ENCODE measurements at regions not wholly inside any gene's neighbourhood (a gene's known extent, or its start where the extent isn't known, plus 50 kb on each side); places are given as distances from the start of the nearest gene placed in this dataset.

DNA sequence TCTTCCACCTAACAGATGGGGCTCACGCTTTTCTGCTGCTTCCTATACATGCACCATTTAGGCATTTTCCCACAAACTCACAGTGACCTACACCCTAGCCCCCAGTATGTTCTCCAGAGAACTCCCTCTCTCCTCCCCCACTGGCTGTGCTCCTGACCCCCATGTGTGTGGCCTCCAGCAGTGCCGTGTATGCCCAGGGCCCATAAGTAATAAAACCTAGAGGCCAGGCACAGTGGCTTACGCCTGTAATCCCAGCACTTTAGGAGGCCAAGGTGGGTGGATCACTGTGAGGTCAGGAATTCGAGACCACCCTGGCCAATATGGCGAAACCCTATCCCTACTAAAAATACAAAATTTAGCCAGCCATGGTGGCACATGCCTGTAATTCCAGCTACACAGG, 54.7 kb upstream of the NXT1 start:
- TF ChIP-seq POLR2A (IDR thresholded peaks at IDR 0.05; ENCODE audit: low read length), result no peak
- no peak for TF ChIP-seq PHF8 (IDR thresholded peaks at IDR 0.05; ENCODE audit: borderline replicate concordance, low read depth)
- TF ChIP-seq, protein P1, sequence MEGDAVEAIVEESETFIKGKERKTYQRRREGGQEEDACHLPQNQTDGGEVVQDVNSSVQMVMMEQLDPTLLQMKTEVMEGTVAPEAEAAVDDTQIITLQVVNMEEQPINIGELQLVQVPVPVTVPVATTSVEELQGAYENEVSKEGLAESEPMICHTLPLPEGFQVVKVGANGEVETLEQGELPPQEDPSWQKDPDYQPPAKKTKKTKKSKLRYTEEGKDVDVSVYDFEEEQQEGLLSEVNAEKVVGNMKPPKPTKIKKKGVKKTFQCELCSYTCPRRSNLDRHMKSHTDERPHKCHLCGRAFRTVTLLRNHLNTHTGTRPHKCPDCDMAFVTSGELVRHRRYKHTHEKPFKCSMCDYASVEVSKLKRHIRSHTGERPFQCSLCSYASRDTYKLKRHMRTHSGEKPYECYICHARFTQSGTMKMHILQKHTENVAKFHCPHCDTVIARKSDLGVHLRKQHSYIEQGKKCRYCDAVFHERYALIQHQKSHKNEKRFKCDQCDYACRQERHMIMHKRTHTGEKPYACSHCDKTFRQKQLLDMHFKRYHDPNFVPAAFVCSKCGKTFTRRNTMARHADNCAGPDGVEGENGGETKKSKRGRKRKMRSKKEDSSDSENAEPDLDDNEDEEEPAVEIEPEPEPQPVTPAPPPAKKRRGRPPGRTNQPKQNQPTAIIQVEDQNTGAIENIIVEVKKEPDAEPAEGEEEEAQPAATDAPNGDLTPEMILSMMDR (IDR thresholded peaks at IDR 0.05), result no peak
- no peak for TF ChIP-seq MAZ (IDR thresholded peaks at IDR 0.05; ENCODE audit: borderline replicate concordance, low read depth, low read length)
- TF ChIP-seq CBX8 (IDR thresholded peaks at IDR 0.05), result no peak
- no peak for TF ChIP-seq SMC3 (IDR thresholded peaks at IDR 0.05)
- TF ChIP-seq REST (IDR thresholded peaks at IDR 0.05), result no peak
- TF ChIP-seq ZNF302 (CRISPR knock-in tag; IDR thresholded peaks at IDR 0.05), result no peak
- TF ChIP-seq GATA3 (IDR thresholded peaks at IDR 0.05; ENCODE audit: borderline replicate concordance), result no peak
- TF ChIP-seq, protein P2, sequence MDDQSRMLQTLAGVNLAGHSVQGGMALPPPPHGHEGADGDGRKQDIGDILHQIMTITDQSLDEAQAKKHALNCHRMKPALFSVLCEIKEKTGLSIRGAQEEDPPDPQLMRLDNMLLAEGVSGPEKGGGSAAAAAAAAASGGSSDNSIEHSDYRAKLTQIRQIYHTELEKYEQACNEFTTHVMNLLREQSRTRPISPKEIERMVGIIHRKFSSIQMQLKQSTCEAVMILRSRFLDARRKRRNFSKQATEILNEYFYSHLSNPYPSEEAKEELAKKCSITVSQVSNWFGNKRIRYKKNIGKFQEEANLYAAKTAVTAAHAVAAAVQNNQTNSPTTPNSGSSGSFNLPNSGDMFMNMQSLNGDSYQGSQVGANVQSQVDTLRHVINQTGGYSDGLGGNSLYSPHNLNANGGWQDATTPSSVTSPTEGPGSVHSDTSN (IDR thresholded peaks at IDR 0.05), result no peak
- TF ChIP-seq, protein P3, sequence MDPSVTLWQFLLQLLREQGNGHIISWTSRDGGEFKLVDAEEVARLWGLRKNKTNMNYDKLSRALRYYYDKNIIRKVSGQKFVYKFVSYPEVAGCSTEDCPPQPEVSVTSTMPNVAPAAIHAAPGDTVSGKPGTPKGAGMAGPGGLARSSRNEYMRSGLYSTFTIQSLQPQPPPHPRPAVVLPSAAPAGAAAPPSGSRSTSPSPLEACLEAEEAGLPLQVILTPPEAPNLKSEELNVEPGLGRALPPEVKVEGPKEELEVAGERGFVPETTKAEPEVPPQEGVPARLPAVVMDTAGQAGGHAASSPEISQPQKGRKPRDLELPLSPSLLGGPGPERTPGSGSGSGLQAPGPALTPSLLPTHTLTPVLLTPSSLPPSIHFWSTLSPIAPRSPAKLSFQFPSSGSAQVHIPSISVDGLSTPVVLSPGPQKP (IDR thresholded peaks at IDR 0.05; ENCODE audit: low read depth, low read length), result no peak
